ENCODE measurements at regions not wholly inside any gene's neighbourhood (a gene's known extent, or its start where the extent isn't known, plus 50 kb on each side); places are given as distances from the start of the nearest gene placed in this dataset.

DNA sequence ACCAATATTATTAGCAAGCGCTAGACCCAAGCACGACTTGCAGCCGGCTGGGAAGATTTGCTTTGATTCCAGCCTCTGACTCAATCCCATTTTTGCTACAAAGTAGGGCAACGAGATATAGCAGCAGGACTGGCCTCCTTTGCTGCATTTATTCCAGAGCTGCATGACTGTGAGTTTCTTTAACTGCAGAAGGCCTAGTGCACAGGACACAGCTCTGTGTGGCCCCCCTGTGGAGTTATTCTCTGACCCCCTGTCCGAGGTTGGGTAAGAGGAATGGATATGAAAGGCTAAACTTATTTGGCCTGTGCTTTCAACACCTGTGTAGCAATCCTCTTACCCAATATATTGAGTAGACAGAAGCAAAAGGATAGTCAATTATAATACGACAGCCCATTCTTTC lies 133.3 kb upstream of the SPTLC3 start:
- no peaks in the 10 kb centered on the region for H3K4me1 ChIP-seq
- H4K20me1 ChIP-seq: no peaks in the 10 kb centered on the region
- no peak overlapping the region for H3K9ac ChIP-seq
- H3K4me2 ChIP-seq: no peak overlapping the region
- H3K27me3 ChIP-seq: peaks cover 0 to 25% (median 0%) of the 10 kb centered on the region in 11 experiments; a peak in 4 of 22 replicates
- H3K36me3 ChIP-seq: no peaks in the 10 kb centered on the region
- H3K4me3 ChIP-seq: no peak overlapping the region
- no peak overlapping the region for H3K27ac ChIP-seq
- no peaks in the 10 kb centered on the region for H3K9me3 ChIP-seq (replicated peaks in 1 of 11)
- no peak for TF ChIP-seq Cebpa-rat (IDR thresholded peaks at IDR 0.05)

- Histone ChIP-seq H3K9me3 (replicated peaks in 1 of 11) (no peaks in the 10 kb centered on the region), H3K36me3 (no peaks in the 10 kb centered on the region), H3K27me3 (no peaks in the 10 kb centered on the region), H3K9ac (no peak overlapping the region), H3K4me2 (peak overlapping the region in 7 of 11 experiments; percentile 10 to 52 (median 29); a peak in 10 of 22 replicates), H3K4me3 (no peak overlapping the region), H4K20me1 (no peaks in the 10 kb centered on the region), H3K4me1 (peaks cover 0 to 11% (median 9%) of the 10 kb centered on the region in 10 experiments; a peak in 10 of 20 replicates), H3K27ac (no peak overlapping the region)
- no peak for TF ChIP-seq Cebpa-rat (IDR thresholded peaks at IDR 0.05)
Measured at GRCh38 chr20:12882832-12883506, 125.8 kb upstream of the SPTLC3 start.

GRCh38 chr20:12883507-12883885 lies 125.3 kb upstream of the SPTLC3 start:
- H3K4me3 ChIP-seq: no peak overlapping the region
- no peaks in the 10 kb centered on the region for H3K9me3 ChIP-seq (replicated peaks in 1 of 11)
- H3K36me3 ChIP-seq: no peaks in the 10 kb centered on the region
- H3K4me2 ChIP-seq: peak overlapping the region in 5 of 11 experiments; percentile 10 to 52 (median 29); a peak in 3 of 22 replicates
- no peaks in the 10 kb centered on the region for H4K20me1 ChIP-seq
- no peak overlapping the region for H3K9ac ChIP-seq
- H3K27ac ChIP-seq: no peak overlapping the region
- no peak for TF ChIP-seq Cebpa-rat (IDR thresholded peaks at IDR 0.05)
- no peaks in the 10 kb centered on the region for H3K27me3 ChIP-seq
- peaks cover 0 to 11% (median 9%) of the 10 kb centered on the region in 10 experiments; a peak in 10 of 20 replicates for H3K4me1 ChIP-seq

GRCh38 chr20:12886618-12887363 lies 122.0 kb upstream of the SPTLC3 start:
- H3K27ac ChIP-seq: no peak overlapping the region
- no peak overlapping the region for H3K9ac ChIP-seq
- H3K4me3 ChIP-seq: no peak overlapping the region
- H3K4me1 ChIP-seq: peaks cover 0 to 16% (median 9%) of the 10 kb centered on the region in 10 experiments; a peak in 10 of 20 replicates
- no peaks in the 10 kb centered on the region for H4K20me1 ChIP-seq
- no peaks in the 10 kb centered on the region for H3K27me3 ChIP-seq
- H3K4me2 ChIP-seq: no peak overlapping the region
- H3K36me3 ChIP-seq: no peaks in the 10 kb centered on the region
- TF ChIP-seq Cebpa-rat (IDR thresholded peaks at IDR 0.05): no peak
- H3K9me3 ChIP-seq (replicated peaks in 1 of 11): peaks cover 0 to 13% (median 0%) of the 10 kb centered on the region in 11 experiments; a peak in 5 of 22 replicates

- Histone ChIP-seq H4K20me1 (no peaks in the 10 kb centered on the region), H3K27ac (no peak overlapping the region), H3K4me2 (no peak overlapping the region), H3K4me1 (peaks cover 0 to 6% (median 0%) of the 10 kb centered on the region in 10 experiments; a peak in 3 of 20 replicates), H3K9ac (no peak overlapping the region), H3K36me3 (no peaks in the 10 kb centered on the region), H3K9me3 (replicated peaks in 1 of 11) (peaks cover 0 to 13% (median 0%) of the 10 kb centered on the region in 11 experiments; a peak in 5 of 22 replicates), H3K27me3 (no peaks in the 10 kb centered on the region), H3K4me3 (no peak overlapping the region)
- TF ChIP-seq Cebpa-rat (IDR thresholded peaks at IDR 0.05): no peak
Measured at GRCh38 chr20:12891643-12892042, 117.1 kb upstream of the SPTLC3 start.

GRCh38 chr20:12893019-12893418 lies 115.8 kb upstream of the SPTLC3 start:
- Histone ChIP-seq H4K20me1 (no peaks in the 10 kb centered on the region), H3K36me3 (no peaks in the 10 kb centered on the region), H3K27me3 (no peaks in the 10 kb centered on the region), H3K9ac (no peak overlapping the region), H3K4me3 (no peak overlapping the region), H3K4me1 (peaks cover 0 to 6% (median 0%) of the 10 kb centered on the region in 10 experiments; a peak in 3 of 20 replicates), H3K4me2 (no peak overlapping the region), H3K27ac (no peak overlapping the region), H3K9me3 (replicated peaks in 1 of 11) (peaks cover 0 to 13% (median 0%) of the 10 kb centered on the region in 11 experiments; a peak in 5 of 22 replicates)
- no peak for TF ChIP-seq Cebpa-rat (IDR thresholded peaks at IDR 0.05)

DNA sequence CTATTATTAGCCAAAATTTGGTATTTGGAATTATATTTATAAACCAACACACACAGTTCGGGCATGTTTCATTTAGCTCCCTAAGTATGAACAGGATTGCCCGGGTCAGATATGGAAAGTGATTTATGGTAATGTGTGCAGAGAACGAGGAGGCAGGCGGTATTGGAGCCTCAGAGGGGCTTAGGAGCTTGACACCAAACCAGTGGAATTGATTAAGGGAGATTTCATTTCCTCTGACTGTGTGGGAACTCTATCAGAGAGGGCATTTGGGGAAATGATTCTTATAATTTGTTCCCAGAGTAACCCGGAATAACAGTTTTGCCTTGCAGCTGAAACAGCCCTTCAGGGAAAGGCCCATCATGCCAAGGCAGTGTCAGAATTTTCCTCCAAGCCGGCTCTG lies 115.1 kb upstream of the SPTLC3 start:
- H3K4me1 ChIP-seq: peaks cover 0 to 3% (median 0%) of the 10 kb centered on the region in 10 experiments; a peak in 3 of 20 replicates
- H3K36me3 ChIP-seq: no peaks in the 10 kb centered on the region
- TF ChIP-seq Cebpa-rat (IDR thresholded peaks at IDR 0.05): no peak

GRCh38 chr20:12894089-12894488 lies 114.7 kb upstream of the SPTLC3 start:
- Histone ChIP-seq H3K27me3 (no peaks in the 10 kb centered on the region), H3K4me1 (no peaks in the 10 kb centered on the region), H3K27ac (no peak overlapping the region), H3K9me3 (replicated peaks in 1 of 11) (peaks cover 0 to 13% (median 0%) of the 10 kb centered on the region in 11 experiments; a peak in 5 of 22 replicates), H3K4me2 (no peak overlapping the region), H4K20me1 (no peaks in the 10 kb centered on the region), H3K9ac (no peak overlapping the region), H3K4me3 (no peak overlapping the region), H3K36me3 (no peaks in the 10 kb centered on the region)
- no peak for TF ChIP-seq Cebpa-rat (IDR thresholded peaks at IDR 0.05)

More for the DNA sequence above, 115.1 kb upstream of the SPTLC3 start:
- Histone ChIP-seq H3K4me2 (no peak overlapping the region), H4K20me1 (no peaks in the 10 kb centered on the region), H3K27ac (no peak overlapping the region), H3K9me3 (replicated peaks in 1 of 11) (peaks cover 0 to 13% (median 0%) of the 10 kb centered on the region in 11 experiments; a peak in 5 of 22 replicates), H3K9ac (no peak overlapping the region), H3K4me3 (no peak overlapping the region), H3K27me3 (no peaks in the 10 kb centered on the region)

DNA sequence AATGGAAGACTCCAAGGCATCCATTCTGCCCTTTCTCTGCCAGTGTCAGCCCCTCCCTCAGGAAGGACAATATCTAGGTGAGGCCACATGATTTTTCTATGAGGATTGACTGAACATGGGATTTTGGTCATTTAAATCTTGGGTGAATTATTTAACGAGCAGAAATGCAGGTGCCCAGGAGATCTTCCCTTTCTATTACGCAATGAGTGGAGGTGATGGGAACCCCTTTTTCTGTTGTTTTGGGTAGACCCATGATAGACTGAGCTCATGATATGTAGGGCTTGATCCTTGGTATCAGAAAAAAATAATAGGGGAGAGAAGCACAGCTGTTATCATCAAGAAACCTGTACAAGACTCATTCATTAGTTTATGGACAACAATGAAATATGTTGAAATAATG lies 112.6 kb upstream of the SPTLC3 start:
- peak in 5 of 11 experiments; percentile 29 to 61 (median 52); a peak in 6 of 22 replicates for TF ChIP-seq Cebpa-rat (IDR thresholded peaks at IDR 0.05)
- Histone ChIP-seq H3K36me3 (no peaks in the 10 kb centered on the region), H3K4me3 (no peak overlapping the region), H3K27ac (no peak overlapping the region), H3K27me3 (no peaks in the 10 kb centered on the region), H3K9me3 (replicated peaks in 1 of 11) (peaks cover 0 to 5% (median 0%) of the 10 kb centered on the region in 11 experiments; a peak in 4 of 22 replicates), H4K20me1 (no peaks in the 10 kb centered on the region), H3K9ac (no peak overlapping the region), H3K4me1 (no peaks in the 10 kb centered on the region), H3K4me2 (no peak overlapping the region)

Data from BLaER1 treated with 17β-estradiol and CSF1 and Interleukin-3, amounts not matched to agents 10 nM and 100 nM (cell line).